Coronary artery (tissue), 2 donors: ENCODE measurements at regions not wholly inside any gene's neighbourhood (a gene's known extent, or its start where the extent isn't known, plus 50 kb on each side); places are given as distances from the start of the nearest gene placed in this dataset.

Experiments used
- DNase-seq: peaks from one replicate; pipeline ENCODE4 v3.0.0-alpha.2; 2017; ENCODE audit warnings: low spot score
- H3K27ac ChIP-seq, 2 donors: fragments of 200-600 bp; sonication (generic); one replicate each; pipeline ENCODE4 v1.5.1; 2016 to 2019
- H3K4me3 ChIP-seq: fragments of 200-600 bp; sonication (generic); 2 replicates; pipeline ENCODE4 v1.5.1; 2016; ENCODE audit warnings: mild to moderate bottlenecking, moderate library complexity
- TF ChIP-seq, protein P1 (sequence below): fragments of 200-600 bp; sonication (generic); IDR thresholded peaks from one replicate; pipeline ENCODE4 v1.5.1; 2019; ENCODE audit warnings: antibody characterized with exemption

DNA sequence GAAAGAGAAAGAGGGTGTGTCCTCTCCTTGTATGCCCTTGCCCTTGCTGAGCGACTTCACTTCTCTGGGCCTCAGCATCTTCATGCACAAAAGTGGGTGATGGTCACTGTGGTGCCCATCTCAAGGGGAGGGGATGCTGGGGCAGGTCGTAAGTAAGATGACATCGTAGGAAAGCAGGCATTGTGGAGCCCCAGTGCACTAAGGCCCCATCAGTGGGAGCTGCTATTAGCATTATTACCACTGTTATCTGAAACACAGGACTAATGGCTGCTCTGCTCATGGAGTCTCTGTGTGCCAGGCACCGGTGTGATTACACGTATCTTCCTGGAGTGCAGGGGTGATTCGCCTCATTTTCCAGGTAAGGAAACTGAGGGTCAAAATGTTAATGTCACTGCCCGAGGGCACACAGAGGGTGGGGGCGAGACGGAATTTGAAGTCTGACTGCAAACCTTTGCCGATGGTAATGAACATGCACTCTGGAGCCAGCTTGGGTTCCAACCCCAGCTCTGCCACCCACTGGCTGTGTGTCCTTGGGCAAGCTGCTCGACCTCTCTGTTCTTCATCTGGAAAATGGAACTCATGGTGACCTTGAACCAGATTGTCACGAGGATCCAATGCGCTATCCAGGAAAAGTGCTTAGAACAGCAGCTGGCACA, 63.2 kb upstream of the GSE1 start:
- no peak overlapping the region for H3K4me3 ChIP-seq
- TF ChIP-seq, protein P1, sequence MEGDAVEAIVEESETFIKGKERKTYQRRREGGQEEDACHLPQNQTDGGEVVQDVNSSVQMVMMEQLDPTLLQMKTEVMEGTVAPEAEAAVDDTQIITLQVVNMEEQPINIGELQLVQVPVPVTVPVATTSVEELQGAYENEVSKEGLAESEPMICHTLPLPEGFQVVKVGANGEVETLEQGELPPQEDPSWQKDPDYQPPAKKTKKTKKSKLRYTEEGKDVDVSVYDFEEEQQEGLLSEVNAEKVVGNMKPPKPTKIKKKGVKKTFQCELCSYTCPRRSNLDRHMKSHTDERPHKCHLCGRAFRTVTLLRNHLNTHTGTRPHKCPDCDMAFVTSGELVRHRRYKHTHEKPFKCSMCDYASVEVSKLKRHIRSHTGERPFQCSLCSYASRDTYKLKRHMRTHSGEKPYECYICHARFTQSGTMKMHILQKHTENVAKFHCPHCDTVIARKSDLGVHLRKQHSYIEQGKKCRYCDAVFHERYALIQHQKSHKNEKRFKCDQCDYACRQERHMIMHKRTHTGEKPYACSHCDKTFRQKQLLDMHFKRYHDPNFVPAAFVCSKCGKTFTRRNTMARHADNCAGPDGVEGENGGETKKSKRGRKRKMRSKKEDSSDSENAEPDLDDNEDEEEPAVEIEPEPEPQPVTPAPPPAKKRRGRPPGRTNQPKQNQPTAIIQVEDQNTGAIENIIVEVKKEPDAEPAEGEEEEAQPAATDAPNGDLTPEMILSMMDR, result no peak
- no peak overlapping the region for H3K27ac ChIP-seq
- DNase-seq, result no peak

DNA sequence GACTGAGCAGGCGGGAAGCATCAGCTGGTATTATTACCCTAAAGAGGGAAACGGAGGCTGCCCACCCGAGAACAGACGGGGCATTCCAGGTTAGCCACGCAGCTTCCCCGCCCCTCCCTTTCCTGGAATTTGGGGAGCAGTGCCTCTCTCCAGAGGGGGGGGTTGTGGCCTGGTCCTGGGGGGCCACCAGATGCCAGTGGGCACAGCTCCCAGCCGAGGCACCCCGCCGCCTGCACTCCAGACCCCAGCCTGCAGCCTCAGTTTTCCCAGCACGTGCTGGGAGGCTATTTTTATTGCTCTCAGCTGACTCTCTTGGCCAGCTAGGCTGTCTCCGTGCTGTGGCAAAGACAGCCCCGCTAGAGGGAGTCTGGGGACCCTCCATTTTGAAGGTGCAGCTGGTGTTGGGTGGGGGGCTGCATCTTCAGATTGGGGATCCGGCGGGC, 62.7 kb upstream of the GSE1 start:
- H3K27ac ChIP-seq, result no peak overlapping the region
- TF ChIP-seq, protein P1, result peak; percentile 17
- no peak overlapping the region for H3K4me3 ChIP-seq
- no peak for DNase-seq

DNA sequence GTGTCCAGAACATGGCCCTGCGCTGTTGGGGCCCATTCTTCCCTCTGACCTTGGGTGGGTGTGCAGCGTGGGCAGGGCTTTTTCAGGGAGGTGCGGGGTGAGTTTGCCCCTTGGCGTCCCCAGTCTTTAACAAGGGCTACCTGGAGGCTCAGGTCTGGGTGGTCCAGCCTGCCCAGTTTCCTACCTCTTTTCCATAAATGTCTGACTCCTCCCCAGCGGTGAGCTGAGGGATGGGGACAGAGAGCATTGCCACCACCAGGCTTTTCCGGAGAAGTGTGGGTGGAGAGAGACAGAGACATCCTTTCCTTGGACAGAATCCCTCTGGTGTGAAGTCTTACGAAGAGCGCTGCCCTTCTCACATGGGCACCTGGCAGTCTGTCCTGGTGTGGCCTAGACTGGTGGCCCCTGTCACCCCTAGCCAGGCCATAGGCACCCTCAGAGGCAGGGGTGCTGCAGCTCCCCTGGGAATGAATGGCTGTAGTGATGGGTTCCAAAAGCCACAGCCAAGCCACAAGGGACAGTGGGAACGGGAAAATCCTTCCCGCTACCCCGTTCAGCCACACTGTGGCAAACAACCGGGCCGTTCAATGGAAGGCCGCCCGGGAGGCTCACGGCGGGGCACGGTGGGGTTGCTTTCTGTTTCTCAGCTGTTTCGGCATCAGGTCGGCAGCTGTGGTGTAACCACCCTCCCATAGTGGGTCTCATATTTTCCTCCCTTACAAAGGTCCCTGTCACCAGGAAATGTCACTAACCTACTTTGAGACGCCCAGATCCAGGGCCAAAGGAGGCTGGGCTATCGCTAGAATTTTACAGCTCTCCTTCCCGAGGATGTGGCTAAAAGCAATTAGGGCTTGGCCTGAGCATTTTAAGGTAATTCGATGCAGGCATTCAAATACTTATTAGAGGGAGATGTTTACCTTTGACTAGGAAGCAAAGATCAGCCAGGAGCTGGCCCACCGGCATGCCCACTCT, 61.9 kb upstream of the GSE1 start:
- no peak overlapping the region for H3K4me3 ChIP-seq
- H3K27ac ChIP-seq, result peak overlapping the region in 1 of 2 donors; percentile 1
- DNase-seq, result no peak
- TF ChIP-seq, protein P1, result no peak

DNA sequence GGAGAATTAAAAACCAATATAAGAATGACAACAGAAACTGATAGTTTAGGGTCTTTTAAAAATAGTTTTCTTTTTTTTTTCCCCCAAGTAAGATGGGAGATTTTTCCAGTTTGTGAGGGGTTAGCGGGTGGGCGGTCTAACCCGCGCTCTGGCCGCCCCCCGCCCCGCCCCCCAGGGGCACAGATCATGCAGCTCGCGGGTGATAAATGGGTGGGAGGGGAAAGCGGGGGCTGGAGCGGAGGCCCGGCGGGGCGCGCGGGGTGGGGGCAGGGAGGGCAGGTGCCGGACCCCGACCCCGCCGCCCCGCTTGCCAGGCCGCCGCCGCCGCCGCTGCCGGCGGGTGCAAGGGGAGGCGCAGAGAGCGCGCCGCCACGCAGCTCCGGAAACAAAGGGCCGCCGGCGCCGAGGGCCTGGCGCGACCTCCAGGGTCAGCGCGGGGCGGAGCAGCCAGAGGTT, 60.1 kb upstream of the GSE1 start:
- DNase-seq, result no peak
- TF ChIP-seq, protein P1, result no peak
- peak overlapping the region; percentile 94 for H3K4me3 ChIP-seq
- H3K27ac ChIP-seq, result peak overlapping the region in 1 of 2 donors; percentile 97

DNA sequence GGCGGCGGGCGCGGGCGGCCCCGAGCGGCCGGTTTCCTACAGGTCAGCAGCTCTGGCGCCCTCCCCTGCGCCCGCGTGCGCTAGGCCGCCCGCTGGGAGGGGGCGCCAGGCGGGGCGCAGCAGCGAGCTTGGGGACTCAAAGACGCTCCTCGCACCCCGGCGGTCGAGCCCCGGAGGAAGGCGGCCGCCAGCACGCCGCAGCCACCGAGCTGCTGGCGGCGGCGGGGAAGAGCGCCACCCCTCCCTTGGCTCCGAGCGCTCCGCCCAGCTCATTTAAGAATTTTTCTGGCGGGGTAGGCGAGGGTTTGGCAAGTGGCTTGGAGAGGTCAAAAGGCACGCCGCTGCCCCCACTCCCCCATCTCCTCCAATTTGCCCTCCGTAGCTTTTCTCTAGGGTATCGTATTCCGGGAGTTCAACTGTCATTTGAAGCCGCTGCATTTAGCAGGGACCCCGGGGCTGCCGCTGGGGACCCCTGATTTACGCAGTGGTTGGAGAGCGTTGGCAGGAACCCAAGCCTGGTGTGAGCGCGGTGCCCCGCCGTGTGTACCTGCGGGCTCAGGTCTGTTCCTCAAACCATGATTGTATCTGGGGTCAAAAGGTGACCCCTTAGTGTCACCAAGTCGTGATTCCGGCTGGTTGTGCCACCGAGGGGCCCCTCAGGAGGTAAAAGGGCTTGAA, 59.5 kb upstream of the GSE1 start:
- no peak for DNase-seq
- TF ChIP-seq, protein P1, result no peak
- peak overlapping the region; percentile 61 to 97 for H3K27ac ChIP-seq
- H3K4me3 ChIP-seq, result peak overlapping the region; percentile 94

DNA sequence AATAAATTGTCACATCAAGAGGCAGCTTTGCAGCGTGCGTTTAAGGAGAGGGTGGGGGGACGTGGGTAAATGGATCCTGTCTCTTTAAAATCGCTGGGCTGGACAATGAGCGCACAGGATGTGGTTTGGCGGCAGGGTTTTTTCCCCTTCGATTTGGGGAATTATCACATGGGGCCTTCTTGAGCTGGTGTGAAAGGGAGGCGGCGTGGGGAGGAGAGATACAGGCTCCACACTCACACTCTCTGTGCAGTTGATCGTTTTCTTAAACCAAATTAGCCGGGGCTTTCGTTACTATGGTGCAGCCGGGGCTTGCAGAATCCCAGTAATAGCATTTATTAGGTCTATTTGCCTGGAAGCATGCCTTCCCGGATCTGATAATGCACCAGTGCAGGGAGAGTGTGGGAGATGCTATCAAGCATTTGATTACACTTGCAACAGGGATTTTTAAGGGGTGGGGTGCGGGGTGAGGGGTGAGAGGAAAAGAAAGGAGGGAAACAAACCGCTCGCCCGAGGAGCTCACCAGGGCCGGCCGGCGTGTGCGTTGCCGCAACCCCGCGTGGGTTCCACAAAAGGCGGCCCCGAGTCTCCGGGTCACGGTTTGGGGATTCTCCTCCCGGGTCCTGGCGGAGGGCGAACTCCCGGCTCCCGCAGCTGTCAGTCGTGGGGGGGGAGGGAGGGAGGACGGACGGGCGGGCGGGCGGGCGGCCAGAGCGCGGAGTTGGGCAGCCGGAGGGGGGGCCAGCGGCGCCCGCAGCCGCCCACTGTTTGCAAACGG, 58.8 kb upstream of the GSE1 start:
- peak overlapping the region; percentile 94 for H3K4me3 ChIP-seq
- TF ChIP-seq, protein P1, result no peak
- H3K27ac ChIP-seq, result peak overlapping the region; percentile 61 to 97
- peak; percentile 84 for DNase-seq
